Esophagus squamous epithelium (tissue), 5 donors: ENCODE measurements at regions not wholly inside any gene's neighbourhood (a gene's known extent, or its start where the extent isn't known, plus 50 kb on each side); places are given as distances from the start of the nearest gene placed in this dataset.

Experiments used
- DNase-seq: peaks from one replicate; lab custom pipeline; 2025; lab: John Stamatoyannopoulos, UW
- H3K27ac ChIP-seq, 4 donors: fragments of 200-600 bp; sonication (generic); one replicate each; pipeline ENCODE4 v1.5.1; 2016 to 2019; ENCODE audit warnings: mild to moderate bottlenecking in 1 of 4
- H3K27me3 ChIP-seq, 4 donors: fragments of 200-600 bp; sonication (generic); 1 replicate in 3 of 4; 2 replicates in 1 of 4; pipeline versions ENCODE4 v1.5.1 to v1.6.0; 2017 to 2021; ENCODE audit warnings: antibody characterized with exemption in 1 of 4
- H3K36me3 ChIP-seq, 3 donors: fragments of 200-600 bp; sonication (generic); one replicate each; pipeline ENCODE4 v1.5.1; 2016 to 2019
- H3K4me1 ChIP-seq, 3 donors: fragments of 200-600 bp; sonication (generic); one replicate each; pipeline ENCODE4 v1.5.1; 2017 to 2019
- H3K4me3 ChIP-seq, 4 donors: fragments of 200-600 bp; sonication (generic); 1 replicate in 3 of 4; 2 replicates in 1 of 4; pipeline ENCODE4 v1.5.1; 2016 to 2019; ENCODE audit warnings: mild to moderate bottlenecking in 2 of 4, moderate library complexity in 1 of 4
- H3K9me3 ChIP-seq, 3 donors: fragments of 200-600 bp; sonication (generic); one replicate each; pipeline ENCODE4 v1.5.1; 2016 to 2019
- CTCF ChIP-seq, 6 experiments: fragments of 450-650 bp in 4 of 6; fragments of 200-600 bp in 2 of 6; sonication (generic) in 2 of 6; IDR thresholded peaks; one replicate each; pipeline ENCODE4 v1.5.1; 2016 to 2019; ENCODE audit warnings: antibody characterized with exemption in 6 of 6, mild to moderate bottlenecking in 4 of 6, moderate library complexity in 4 of 6
- POLR2A ChIP-seq, 4 donors: fragments of 450-650 bp; IDR thresholded peaks; one replicate each; pipeline ENCODE4 v1.6.1; 2017; ENCODE audit warnings: antibody characterized with exemption in 4 of 4, mild to moderate bottlenecking in 4 of 4, moderate library complexity in 3 of 4
- WGBS, 2 donors: methylation state at CpG; one replicate each; pipeline ENCODE4 v1.1.5; 2018; 5-methylcytosine and 5-hydroxymethylcytosine counted together
- intact Hi-C: fragments of 100-400 bp; cut with DNase I; formaldehyde crosslinking; loops from one replicate; pipeline ENCODE4 v1.15.0; 2022
- donor health status: DM: yes; HTN: yes; CAD: no.

- H3K9me3 ChIP-seq: no peaks in the 10 kb centered on the region
- no peaks in the 10 kb centered on the region for H3K4me1 ChIP-seq
- TF ChIP-seq POLR2A (IDR thresholded peaks at IDR 0.05): no peak
- no peak for TF ChIP-seq CTCF (IDR thresholded peaks at IDR 0.05)
- H3K4me3 ChIP-seq: no peak overlapping the region
- DNase-seq: no peak
- H3K27me3 ChIP-seq: no peaks in the 10 kb centered on the region
- intact Hi-C loops: no loop called here
- 90 to 91% methylated on average over 2 of the region's 2 CpGs for WGBS, 2 donors
- no peaks in the 10 kb centered on the region for H3K36me3 ChIP-seq
- no peak overlapping the region for H3K27ac ChIP-seq
These were observed 792.2 kb downstream of the PLOD2 start for GRCh38 chr3:145368748-145369147.

- intact Hi-C loops: no loop called here
- DNase-seq: no peak
- Histone ChIP-seq H3K36me3 (no peaks in the 10 kb centered on the region), H3K4me1 (no peaks in the 10 kb centered on the region), H3K27me3 (no peaks in the 10 kb centered on the region), H3K27ac (no peak overlapping the region), H3K4me3 (no peak overlapping the region), H3K9me3 (no peaks in the 10 kb centered on the region)
- TF ChIP-seq CTCF (IDR thresholded peaks at IDR 0.05) (no peak), POLR2A (IDR thresholded peaks at IDR 0.05) (no peak)
- WGBS, 2 donors: 68 to 81% methylated on average over 5 of the region's 5 CpGs
These were observed 790.1 kb downstream of the PLOD2 start for GRCh38 chr3:145370870-145371269.

GRCh38 chr3:145377301-145377700 lies 783.7 kb downstream of the PLOD2 start:
- no peaks in the 10 kb centered on the region for H3K27me3 ChIP-seq
- 55 to 60% methylated on average over 1 of the region's 1 CpG for WGBS, 2 donors
- no peaks in the 10 kb centered on the region for H3K4me1 ChIP-seq
- H3K36me3 ChIP-seq: no peaks in the 10 kb centered on the region
- no peak overlapping the region for H3K4me3 ChIP-seq
- intact Hi-C loops: no loop called here
- TF ChIP-seq POLR2A (IDR thresholded peaks at IDR 0.05): no peak
- no peak for TF ChIP-seq CTCF (IDR thresholded peaks at IDR 0.05)
- DNase-seq: no peak
- H3K9me3 ChIP-seq: no peaks in the 10 kb centered on the region
- no peak overlapping the region for H3K27ac ChIP-seq

- Histone ChIP-seq H3K9me3 (no peaks in the 10 kb centered on the region), H3K27ac (no peak overlapping the region), H3K27me3 (no peaks in the 10 kb centered on the region), H3K36me3 (no peaks in the 10 kb centered on the region), H3K4me1 (no peaks in the 10 kb centered on the region), H3K4me3 (no peak overlapping the region)
- DNase-seq: no peak
- no peak for TF ChIP-seq CTCF (IDR thresholded peaks at IDR 0.05)
- no peak for TF ChIP-seq POLR2A (IDR thresholded peaks at IDR 0.05)
- 83 to 93% methylated on average over 3 of the region's 3 CpGs for WGBS, 2 donors
- intact Hi-C loops: no loop called here
These were observed 777.6 kb downstream of the PLOD2 start for GRCh38 chr3:145383416-145383815.

GRCh38 chr3:145384307-145384706 lies 776.7 kb downstream of the PLOD2 start:
- H3K36me3 ChIP-seq: no peaks in the 10 kb centered on the region
- DNase-seq: no peak
- intact Hi-C loops: no loop called here
- H3K4me1 ChIP-seq: no peaks in the 10 kb centered on the region
- no peak overlapping the region for H3K27ac ChIP-seq
- 55 to 65% methylated on average over 1 to 2 of the region's 2 CpGs for WGBS, 2 donors
- no peaks in the 10 kb centered on the region for H3K27me3 ChIP-seq
- TF ChIP-seq CTCF (IDR thresholded peaks at IDR 0.05) (no peak), POLR2A (IDR thresholded peaks at IDR 0.05) (no peak)
- peaks cover 0 to 8% (median 0%) of the 10 kb centered on the region in 3 donors for H3K9me3 ChIP-seq
- H3K4me3 ChIP-seq: no peak overlapping the region
